Activated CD8-positive, alpha-beta memory T cell treated with anti-CD3 and anti-CD28 coated beads, Interleukin-2, amount 10 ng/mL, durations not matched to agents 7 days and 5 days (primary cell): ENCODE measurements at regions not wholly inside any gene's neighbourhood (a gene's known extent, or its start where the extent isn't known, plus 50 kb on each side); places are given as distances from the start of the nearest gene placed in this dataset.
A peak's percentile ranks its signal among the peaks of the same experiment; 100 is the strongest.

Experiments
- ATAC-seq: fragments of 150-1000 bp; cut with Tn5 transposase; one replicate; pipeline ENCODE4 v1.10.0; 2021; ENCODE audit warnings: moderate library complexity
- CTCF ChIA-PET: fragments of 350-600 bp; sonication (Branson Sonifier 250); formaldehyde crosslinking; loops from one replicate; lab custom pipeline; 2021; ENCODE audit warnings: antibody characterized with exemption; lab: Charles Lee
- DNase-seq: peaks from one replicate; pipeline ENCODE4 v3.0.0-alpha.2; 2020
- H3K27ac Mint-ChIP-seq: one replicate; pipeline ENCODE4 v1.8.0; 2021; ENCODE audit warnings: mild to moderate bottlenecking, mixed read lengths
- H3K27me3 Mint-ChIP-seq: one replicate; pipeline ENCODE4 v1.8.0; 2021; ENCODE audit warnings: mixed read lengths
- H3K36me3 Mint-ChIP-seq: one replicate; pipeline ENCODE4 v1.8.0; 2021; ENCODE audit warnings: mild to moderate bottlenecking, mixed read lengths
- H3K4me1 Mint-ChIP-seq: one replicate; pipeline ENCODE4 v1.8.0; 2021; ENCODE audit warnings: mixed read lengths
- H3K4me3 Mint-ChIP-seq: one replicate; pipeline ENCODE4 v1.8.0; 2021; ENCODE audit warnings: mild to moderate bottlenecking, moderate library complexity, mixed read lengths
- H3K9me3 Mint-ChIP-seq: one replicate; pipeline ENCODE4 v1.8.0; 2022; ENCODE audit warnings: low read depth, mixed read lengths

- peak; percentile 89 for DNase-seq
- Mint-ChIP-seq H3K9me3 (no peaks in the 10 kb centered on the region), H3K36me3 (no peaks in the 10 kb centered on the region), H3K27ac (peak overlapping the region; percentile 94), H3K4me1 (peaks cover 73% of the 10 kb centered on the region), H3K4me3 (peak overlapping the region; percentile 15), H3K27me3 (no peaks in the 10 kb centered on the region)
- CTCF ChIA-PET, result interaction anchor here (0.6 to 3.8 kb wide), 7 partner anchors 38 to 222 kb away, joined by 3 to 15 read pairs (median 5); no protein-coding TSS in a partner anchor
- peak; percentile 75 for ATAC-seq
Observed at GRCh38 chr15:31265871-31266711, 60.5 kb upstream of the KLF13 start.

- ATAC-seq, result peak; percentile 34
- CTCF ChIA-PET, result interaction anchor here (1.0 to 2.9 kb wide), 3 partner anchors 52 to 168 kb away, joined by 3 to 14 read pairs (median 7); no protein-coding TSS in a partner anchor
- no peaks in the 10 kb centered on the region for H3K36me3 Mint-ChIP-seq
- H3K4me3 Mint-ChIP-seq, result peak overlapping the region; percentile 15
- no peaks in the 10 kb centered on the region for H3K27me3 Mint-ChIP-seq
- DNase-seq, result no peak
- H3K9me3 Mint-ChIP-seq, result no peaks in the 10 kb centered on the region
- H3K4me1 Mint-ChIP-seq, result peaks cover 79% of the 10 kb centered on the region
- H3K27ac Mint-ChIP-seq, result peak overlapping the region; percentile 94
Observed at GRCh38 chr15:31266712-31267111, 59.9 kb upstream of the KLF13 start.

GRCh38 chr15:31267161-31268107 lies 59.2 kb upstream of the KLF13 start:
- Mint-ChIP-seq H3K4me3 (no peak overlapping the region), H3K27me3 (no peaks in the 10 kb centered on the region), H3K36me3 (no peaks in the 10 kb centered on the region), H3K4me1 (peaks cover 77% of the 10 kb centered on the region), H3K27ac (peak overlapping the region; percentile 94), H3K9me3 (no peaks in the 10 kb centered on the region)
- CTCF ChIA-PET, result interaction anchor here (0.9 to 2.9 kb wide), 3 partner anchors 49 to 54 kb away, joined by 3 to 14 read pairs (median 3); no protein-coding TSS in a partner anchor
- DNase-seq (peak; percentile 34), ATAC-seq (no peak)

- CTCF ChIA-PET, result interaction anchor here (0.9 to 2.9 kb wide), 3 partner anchors 28 to 53 kb away, joined by 3 to 14 read pairs (median 3); no protein-coding TSS in a partner anchor
- H3K27me3 Mint-ChIP-seq, result no peaks in the 10 kb centered on the region
- peaks cover 72% of the 10 kb centered on the region for H3K4me1 Mint-ChIP-seq
- peak overlapping the region; percentile 94 for H3K27ac Mint-ChIP-seq
- no peaks in the 10 kb centered on the region for H3K9me3 Mint-ChIP-seq
- no peaks in the 10 kb centered on the region for H3K36me3 Mint-ChIP-seq
- ATAC-seq (no peak), DNase-seq (peak; percentile 33)
- H3K4me3 Mint-ChIP-seq, result no peak overlapping the region
Observed at GRCh38 chr15:31268108-31268501, 58.5 kb upstream of the KLF13 start.

- H3K27ac Mint-ChIP-seq, result no peak overlapping the region
- no peaks in the 10 kb centered on the region for H3K27me3 Mint-ChIP-seq
- DNase-seq, result peak; percentile 37
- ATAC-seq, result no peak
- H3K4me1 Mint-ChIP-seq, result peaks cover 67% of the 10 kb centered on the region
- H3K36me3 Mint-ChIP-seq, result no peaks in the 10 kb centered on the region
- no peak overlapping the region for H3K4me3 Mint-ChIP-seq
- H3K9me3 Mint-ChIP-seq, result no peaks in the 10 kb centered on the region
- CTCF ChIA-PET, result interaction anchor here (1.0 to 2.9 kb wide), 2 partner anchors 27 to 54 kb away, joined by 3 to 14 read pairs; no protein-coding TSS in a partner anchor
Observed at GRCh38 chr15:31268911-31269784, 57.5 kb upstream of the KLF13 start.

- no peaks in the 10 kb centered on the region for H3K9me3 Mint-ChIP-seq
- no peaks in the 10 kb centered on the region for H3K27me3 Mint-ChIP-seq
- ATAC-seq (no peak), DNase-seq (peak; percentile 33)
- no peaks in the 10 kb centered on the region for H3K36me3 Mint-ChIP-seq
- H3K27ac Mint-ChIP-seq, result peak overlapping the region; percentile 1
- peaks cover 64% of the 10 kb centered on the region for H3K4me1 Mint-ChIP-seq
- H3K4me3 Mint-ChIP-seq, result no peak overlapping the region
- CTCF ChIA-PET, result no interaction called here
Observed at GRCh38 chr15:31269816-31270575, 56.6 kb upstream of the KLF13 start.

GRCh38 chr15:31270767-31271166 lies 55.9 kb upstream of the KLF13 start:
- CTCF ChIA-PET, result no interaction called here
- no peaks in the 10 kb centered on the region for H3K36me3 Mint-ChIP-seq
- DNase-seq (peak; percentile 28), ATAC-seq (no peak)
- H3K9me3 Mint-ChIP-seq, result no peaks in the 10 kb centered on the region
- no peak overlapping the region for H3K4me3 Mint-ChIP-seq
- H3K27ac Mint-ChIP-seq, result no peak overlapping the region
- no peaks in the 10 kb centered on the region for H3K27me3 Mint-ChIP-seq
- peaks cover 57% of the 10 kb centered on the region for H3K4me1 Mint-ChIP-seq

- peak overlapping the region; percentile 27 for H3K27ac Mint-ChIP-seq
Observed at GRCh38 chr15:31271224-31271635, 55.4 kb upstream of the KLF13 start.

GRCh38 chr15:31271711-31272557 lies 54.7 kb upstream of the KLF13 start:
- Mint-ChIP-seq H3K27ac (no peak overlapping the region), H3K36me3 (no peaks in the 10 kb centered on the region), H3K9me3 (no peaks in the 10 kb centered on the region), H3K4me1 (peaks cover 46% of the 10 kb centered on the region), H3K4me3 (no peak overlapping the region), H3K27me3 (no peaks in the 10 kb centered on the region)
- DNase-seq, result peak; percentile 39
- CTCF ChIA-PET, result interaction anchor here (1.3 kb wide), 1 partner anchor 9 kb away, joined by 3 read pairs; no protein-coding TSS in a partner anchor
- ATAC-seq, result no peak

More at GRCh38 chr15:31271224-31271635, 55.4 kb upstream of the KLF13 start:
- H3K4me3 Mint-ChIP-seq, result no peak overlapping the region
- no peaks in the 10 kb centered on the region for H3K36me3 Mint-ChIP-seq
- peaks cover 53% of the 10 kb centered on the region for H3K4me1 Mint-ChIP-seq
- CTCF ChIA-PET, result no interaction called here
- ATAC-seq, result no peak
- no peaks in the 10 kb centered on the region for H3K9me3 Mint-ChIP-seq
- peak; percentile 38 for DNase-seq
- H3K27me3 Mint-ChIP-seq, result no peaks in the 10 kb centered on the region

- CTCF ChIA-PET, result interaction anchor here (1.3 kb wide), 1 partner anchor 10 kb away, joined by 3 read pairs; no protein-coding TSS in a partner anchor
- Mint-ChIP-seq H3K4me3 (no peak overlapping the region), H3K27ac (peak overlapping the region; percentile 50), H3K4me1 (peaks cover 38% of the 10 kb centered on the region), H3K36me3 (no peaks in the 10 kb centered on the region), H3K9me3 (no peaks in the 10 kb centered on the region), H3K27me3 (no peaks in the 10 kb centered on the region)
- DNase-seq (peak; percentile 34), ATAC-seq (no peak)
Observed at GRCh38 chr15:31272558-31273257, 53.9 kb upstream of the KLF13 start.
